IMR-90 (cell line): ENCODE measurements at regions not wholly inside any gene's neighbourhood (a gene's known extent, or its start where the extent isn't known, plus 50 kb on each side); places are given as distances from the start of the nearest gene placed in this dataset.

Experiments used
- CHD1 ChIP-seq: IDR thresholded peaks from 2 replicates; pipeline ENCODE4 v1.6.1; 2012; ENCODE audit warnings: low read depth, low read length, improper control_type of control experiment
- CTCF ChIP-seq: conservative IDR thresholded peaks from 2 replicates; pipeline ENCODE4 v1.5.1; 2012; ENCODE audit warnings: mild to moderate bottlenecking, low read depth, low read length, improper control_type of control experiment
- POLR2A ChIP-seq: IDR thresholded peaks from 2 replicates; pipeline ENCODE4 v1.6.1; 2012; ENCODE audit warnings: mild to moderate bottlenecking, low read depth, low read length
- RAD21 ChIP-seq: IDR thresholded peaks from 2 replicates; pipeline ENCODE4 v1.6.1; 2012; ENCODE audit warnings: low read length, improper control_type of control experiment
- SMC3 ChIP-seq: fragments of 150-350 bp; IDR thresholded peaks from 2 replicates; pipeline ENCODE4 v1.6.1; 2016; ENCODE audit warnings: low read depth, mild to moderate bottlenecking, antibody characterized with exemption, low read length, moderate library complexity

- no peak for TF ChIP-seq RAD21
- TF ChIP-seq CTCF, result no peak
- no peak for TF ChIP-seq POLR2A
- no peak for TF ChIP-seq SMC3
- TF ChIP-seq CHD1, result no peak
Measured at GRCh38 chr12:67039995-67040860, 228.9 kb upstream of the CAND1 start.
